GM19463 (cell line): ENCODE measurements at regions not wholly inside any gene's neighbourhood (a gene's known extent, or its start where the extent isn't known, plus 50 kb on each side); places are given as distances from the start of the nearest gene placed in this dataset.

ENCODE experiments used
- ATAC-seq: cut with Tn5 transposase; IDR thresholded peaks from one replicate; pipeline ENCODE4 v1.9.1; 2021; ENCODE audit warnings: mild to moderate bottlenecking, moderate library complexity; ENCODE audit not compliant: unreplicated experiment

DNA sequence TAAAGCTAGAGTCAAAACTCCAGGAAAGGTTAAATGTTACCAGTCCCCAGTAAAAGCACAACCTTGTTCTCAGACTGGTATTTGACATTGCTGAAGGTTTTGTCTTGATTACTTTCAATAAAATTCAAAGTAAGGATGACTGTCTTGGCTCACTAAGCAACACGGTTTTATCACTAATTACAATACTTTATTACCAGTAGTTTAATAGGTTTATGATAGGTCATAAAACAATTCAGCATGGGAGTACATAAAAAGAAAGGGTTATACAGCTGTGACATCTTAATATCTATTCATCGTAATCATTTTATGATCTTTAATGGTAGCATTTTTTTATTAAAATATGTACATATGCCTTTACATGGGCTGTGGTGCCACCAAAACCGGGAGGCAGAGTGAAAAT is 370.7 kb upstream of the IRX2 start:
- ATAC-seq: no peak

DNA sequence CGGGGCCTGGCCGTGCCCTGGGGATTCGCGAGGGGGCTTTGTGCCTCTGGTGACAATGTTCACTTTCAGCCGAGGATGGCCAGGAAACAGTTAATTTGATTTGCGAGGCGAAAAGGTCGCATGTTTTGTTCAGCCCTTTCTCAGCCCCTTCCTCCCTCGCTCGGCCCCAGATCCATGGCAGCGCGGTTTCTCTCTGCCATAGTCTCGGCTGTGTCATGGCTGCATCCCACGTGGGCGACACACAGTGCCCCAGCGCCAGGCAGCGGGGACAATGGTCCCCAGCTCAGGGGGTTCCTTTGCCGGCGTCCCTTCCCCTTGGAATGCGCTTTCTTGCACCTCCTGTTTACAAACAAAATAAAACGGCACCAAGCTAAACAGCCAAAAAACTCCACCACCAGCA is 370.3 kb upstream of the IRX2 start:
- ATAC-seq: no peak

DNA sequence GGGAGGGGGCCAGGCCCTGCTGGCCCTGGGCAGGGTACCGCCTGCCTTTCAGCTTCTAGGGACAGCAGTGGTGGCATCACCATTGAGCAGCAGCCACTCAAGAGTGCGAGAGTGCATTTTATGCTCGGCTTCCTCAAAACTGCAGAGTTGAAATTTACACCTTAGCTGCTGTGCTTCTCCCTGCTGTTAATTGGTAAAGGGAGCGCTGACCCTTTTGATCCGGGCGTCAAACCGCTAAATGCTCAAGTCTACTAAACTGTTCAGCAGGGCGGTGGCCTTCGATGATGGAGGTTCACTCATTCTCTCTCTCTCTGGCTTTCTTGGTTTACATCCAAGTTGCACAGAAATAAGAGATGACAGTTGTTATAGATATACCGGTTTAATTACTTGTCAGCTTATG is 368.6 kb upstream of the IRX2 start:
- ATAC-seq: no peak

DNA sequence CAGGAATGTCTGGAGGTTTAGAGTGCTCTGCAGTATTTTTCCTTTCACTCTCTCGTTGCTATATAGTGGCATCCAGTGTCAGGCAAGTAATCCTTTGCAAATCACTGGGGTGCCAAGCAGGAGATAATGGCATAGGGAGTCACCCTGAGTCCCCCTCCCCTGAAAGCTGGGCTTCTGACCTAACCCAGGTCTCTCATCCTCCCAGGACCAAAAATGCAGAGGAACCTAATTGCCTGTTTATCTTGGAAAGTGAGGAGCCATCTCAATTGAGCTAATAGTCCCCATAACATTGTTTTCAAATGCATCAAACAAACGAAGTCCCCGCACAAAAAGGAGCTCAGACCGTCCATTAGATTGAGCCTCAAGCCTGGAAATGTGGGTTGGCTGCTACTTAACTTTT is 368.0 kb upstream of the IRX2 start:
- no peak for ATAC-seq

DNA sequence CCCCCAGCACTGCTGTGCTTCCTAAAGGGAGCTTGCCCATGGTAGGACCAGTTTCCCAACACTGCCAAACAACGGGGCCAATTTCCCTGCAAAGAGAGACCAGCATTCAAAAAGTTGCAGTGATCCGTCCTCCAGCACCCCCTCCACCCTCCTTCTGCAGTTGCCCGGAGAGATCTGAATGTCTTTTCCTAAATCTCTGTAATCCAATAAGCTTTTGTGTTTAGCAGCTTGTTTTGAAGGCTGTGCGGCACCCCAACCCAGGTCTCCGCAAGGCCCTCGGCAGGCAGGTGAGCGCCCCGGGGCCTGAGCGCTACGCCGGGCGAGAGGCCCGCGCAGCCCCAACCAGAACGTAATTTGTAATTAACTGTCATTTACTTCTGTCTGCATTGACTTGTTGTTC is 366.9 kb upstream of the IRX2 start:
- no peak for ATAC-seq

DNA sequence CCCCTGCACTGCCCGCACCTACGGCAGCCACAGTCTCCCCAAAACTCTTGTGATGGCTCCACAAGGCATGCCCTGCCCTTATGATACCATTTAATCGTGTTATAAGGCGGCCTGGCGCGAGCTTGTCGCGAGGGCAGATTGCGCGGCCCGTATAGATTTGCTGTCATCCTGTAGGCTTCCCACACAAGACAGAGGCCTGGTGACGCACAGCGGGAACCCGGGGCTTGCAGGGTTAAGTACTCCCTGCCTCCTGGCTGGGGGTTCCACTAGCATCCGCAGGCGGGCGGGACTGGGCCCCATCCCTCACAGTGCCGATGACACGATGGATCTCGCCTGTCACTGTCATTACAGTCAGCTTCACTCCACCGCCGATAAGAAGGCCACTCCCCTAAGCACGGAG is 364.9 kb upstream of the IRX2 start:
- ATAC-seq: no peak

DNA sequence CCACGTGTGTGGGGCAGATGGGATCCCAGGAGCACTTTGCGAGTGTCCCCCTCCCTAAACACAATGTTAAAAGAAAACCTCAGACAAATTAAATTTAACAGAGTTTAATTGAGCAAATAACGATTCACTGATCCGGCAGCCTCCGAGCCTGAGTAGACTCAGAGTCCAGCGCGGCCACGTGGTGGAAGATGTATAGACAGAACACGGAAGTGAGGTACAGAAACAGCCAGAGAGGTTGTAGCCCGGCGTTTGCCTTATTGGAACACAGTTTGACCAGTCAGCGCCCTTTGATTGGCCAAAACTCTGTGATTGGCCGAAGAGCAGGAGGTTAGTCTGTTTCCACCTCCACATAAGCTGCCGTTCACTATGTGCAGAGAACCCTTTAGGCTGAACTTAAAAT is 363.0 kb upstream of the IRX2 start:
- no peak for ATAC-seq

DNA sequence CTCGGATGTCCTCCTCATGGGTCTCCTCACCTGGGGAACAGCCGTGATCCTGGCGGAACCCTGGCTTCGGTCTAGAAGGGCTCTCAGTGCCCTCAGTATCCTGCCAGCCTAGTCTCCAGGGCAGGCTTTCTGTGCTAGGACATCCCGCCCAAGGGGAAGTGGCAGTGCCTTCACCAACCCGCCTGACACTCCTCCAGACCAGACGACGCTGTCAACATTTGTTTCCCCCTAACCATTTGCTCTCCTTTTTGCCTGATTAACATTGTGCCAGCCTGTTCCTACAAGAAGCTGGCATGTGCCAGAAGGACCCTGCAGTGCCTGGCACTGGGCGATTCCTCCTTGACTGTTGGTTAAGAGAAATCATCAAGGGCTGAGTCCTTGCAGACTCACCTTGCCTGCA is 358.9 kb upstream of the IRX2 start:
- no peak for ATAC-seq

DNA sequence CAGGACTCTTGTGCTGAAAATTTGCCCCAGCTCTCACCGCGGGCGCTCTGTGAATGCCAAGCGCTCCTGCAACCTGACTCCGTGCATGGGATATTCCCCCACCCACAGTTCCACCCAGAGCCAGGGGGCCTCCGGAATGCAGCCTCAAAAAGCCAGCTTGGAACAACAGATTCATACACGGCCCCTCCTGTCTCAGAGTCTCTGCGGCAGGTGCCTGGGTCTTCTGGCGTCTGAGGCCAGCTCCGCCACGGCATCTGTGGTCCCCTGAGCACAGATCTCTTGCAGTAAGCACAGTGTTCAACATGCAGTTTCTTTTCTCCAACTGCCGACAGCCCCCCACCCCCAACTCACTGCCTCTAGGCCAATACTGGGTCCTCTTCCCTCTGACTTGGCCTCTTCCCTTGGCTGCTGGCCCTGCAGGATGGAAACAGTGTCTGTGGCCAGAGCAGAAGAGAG is 355.7 kb upstream of the IRX2 start:
- no peak for ATAC-seq

DNA sequence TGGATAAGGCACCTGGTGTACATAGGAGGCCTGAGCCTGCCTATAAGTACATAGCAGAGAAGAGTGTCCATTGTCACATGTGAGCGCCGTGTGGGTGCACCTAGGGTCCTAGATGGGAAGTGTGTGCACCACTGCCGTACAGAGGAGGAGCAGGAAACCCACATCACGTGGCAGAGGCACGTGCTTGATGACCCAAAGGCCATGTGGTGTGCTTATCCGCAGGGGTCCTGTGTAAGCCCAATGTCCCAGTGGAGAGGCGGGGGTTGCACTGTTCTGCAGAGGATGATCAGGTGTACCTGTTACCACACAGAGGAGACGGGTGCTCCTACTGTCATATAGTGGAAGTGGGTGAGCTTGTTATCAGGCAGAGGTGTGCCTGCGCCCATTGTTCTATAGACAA is 354.1 kb upstream of the IRX2 start:
- ATAC-seq: no peak

DNA sequence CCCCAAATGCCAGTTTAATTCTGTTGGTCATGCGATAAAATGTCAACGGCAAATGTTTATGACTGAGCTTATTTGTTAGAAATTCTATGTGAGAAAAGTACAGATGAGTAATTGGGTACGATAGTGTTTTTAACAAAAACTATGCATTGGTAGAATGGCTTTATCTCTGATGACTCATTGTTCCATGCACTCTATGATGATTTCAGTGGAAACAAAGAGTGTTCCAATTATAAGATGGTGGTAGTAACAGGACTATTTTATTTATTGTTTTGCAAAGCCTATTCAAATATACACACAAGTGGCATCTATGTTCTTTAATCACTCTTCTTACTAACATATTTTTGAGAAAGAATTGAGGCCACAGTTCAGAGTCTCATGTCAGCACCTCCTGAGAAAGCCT is 353.7 kb upstream of the IRX2 start:
- ATAC-seq: no peak

DNA sequence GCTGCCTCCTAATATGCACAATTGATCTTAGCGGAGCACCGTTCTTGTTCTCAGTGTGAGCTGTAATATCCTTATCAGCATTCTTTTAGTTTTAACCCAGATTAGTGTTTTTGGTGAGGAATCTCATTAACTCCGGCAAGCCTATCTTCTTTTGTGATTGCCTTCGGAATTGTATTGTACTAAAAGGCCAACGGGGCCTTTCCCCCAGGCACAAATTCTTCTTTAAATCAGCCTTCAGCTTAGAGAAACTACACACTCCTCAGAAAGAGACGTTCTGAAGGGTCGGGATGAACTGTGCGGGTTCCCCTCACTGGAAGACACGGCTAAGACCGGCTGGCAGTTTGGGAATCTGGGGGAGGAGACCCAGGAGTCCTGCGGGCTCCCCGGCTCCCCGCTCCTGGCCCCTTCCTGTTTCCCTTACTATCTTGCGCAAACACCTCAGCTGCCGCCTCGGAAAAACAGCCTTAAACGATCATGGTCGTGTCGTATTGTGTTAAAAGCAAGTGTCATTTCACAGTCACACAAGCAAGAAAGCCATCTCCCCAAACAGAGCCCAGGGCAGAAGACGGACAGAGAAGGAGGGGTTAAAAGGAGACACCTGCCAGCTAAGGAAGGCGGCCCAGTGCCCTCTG is 353.1 kb upstream of the IRX2 start:
- ATAC-seq: no peak

DNA sequence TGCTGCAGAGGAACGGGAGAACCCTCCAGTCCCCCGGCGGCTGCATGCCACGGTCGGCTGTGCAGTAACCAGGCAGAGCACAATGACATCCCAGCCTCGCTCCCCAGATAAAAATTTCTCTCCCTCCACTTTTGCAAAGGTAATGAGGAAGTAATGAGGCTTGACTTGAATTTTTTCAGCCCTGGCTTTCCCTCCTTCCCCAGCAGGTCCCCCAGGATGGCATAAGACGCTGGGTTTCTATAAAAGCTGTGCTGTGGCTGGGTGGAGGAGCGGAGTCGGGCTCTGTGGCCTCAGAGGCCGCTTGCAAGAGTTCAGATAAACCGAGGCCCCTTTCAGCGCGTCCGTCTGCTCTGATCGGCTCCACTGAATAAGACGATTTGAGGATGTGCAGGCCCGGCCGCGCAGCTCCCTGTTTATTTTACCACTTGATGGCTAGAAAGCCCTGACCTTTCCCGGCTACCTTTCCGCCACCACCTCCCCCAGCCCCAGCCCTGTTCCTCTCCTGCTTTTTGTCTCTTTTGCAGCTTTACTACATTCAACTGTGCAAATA is 351.9 kb upstream of the IRX2 start:
- ATAC-seq: no peak

DNA sequence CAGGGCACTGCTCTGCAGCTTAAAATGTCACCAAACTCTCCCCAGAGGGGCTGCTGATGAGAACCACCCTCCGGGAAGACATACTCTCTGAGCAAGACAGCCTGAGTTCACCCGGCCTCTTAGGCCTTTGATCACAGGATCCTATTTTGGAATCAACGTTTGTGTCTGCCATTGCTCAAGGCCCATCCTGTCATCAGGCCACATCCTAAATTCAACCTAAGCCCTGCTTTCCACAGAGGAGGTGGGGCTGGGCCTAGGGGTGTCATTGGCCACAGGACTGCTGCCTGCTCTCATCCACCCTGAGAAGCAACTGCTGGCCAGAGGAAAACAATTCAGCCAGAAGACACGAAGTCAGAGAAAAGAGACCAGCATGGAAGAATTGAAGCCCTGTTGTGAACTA is 351.1 kb upstream of the IRX2 start:
- no peak for ATAC-seq

DNA sequence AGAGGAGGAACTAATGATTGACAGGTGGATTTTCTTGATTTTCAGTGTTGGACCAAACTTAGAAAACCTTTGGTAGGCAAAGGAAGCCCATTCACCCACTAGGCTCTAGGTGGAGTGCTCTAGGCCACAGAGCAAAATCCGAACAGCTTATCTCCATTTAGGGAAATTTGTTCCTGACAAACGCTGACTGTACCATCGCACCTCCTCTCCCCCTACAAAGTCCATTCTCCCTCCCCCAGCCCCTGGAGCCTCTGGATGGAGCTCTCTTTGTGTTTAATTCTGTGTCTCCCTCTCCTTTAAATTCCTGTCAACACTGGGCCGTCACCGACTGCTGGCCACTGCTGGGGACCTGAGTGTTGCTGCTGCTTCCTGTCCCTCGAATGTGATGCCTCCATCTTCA is 350.1 kb upstream of the IRX2 start:
- ATAC-seq: no peak

DNA sequence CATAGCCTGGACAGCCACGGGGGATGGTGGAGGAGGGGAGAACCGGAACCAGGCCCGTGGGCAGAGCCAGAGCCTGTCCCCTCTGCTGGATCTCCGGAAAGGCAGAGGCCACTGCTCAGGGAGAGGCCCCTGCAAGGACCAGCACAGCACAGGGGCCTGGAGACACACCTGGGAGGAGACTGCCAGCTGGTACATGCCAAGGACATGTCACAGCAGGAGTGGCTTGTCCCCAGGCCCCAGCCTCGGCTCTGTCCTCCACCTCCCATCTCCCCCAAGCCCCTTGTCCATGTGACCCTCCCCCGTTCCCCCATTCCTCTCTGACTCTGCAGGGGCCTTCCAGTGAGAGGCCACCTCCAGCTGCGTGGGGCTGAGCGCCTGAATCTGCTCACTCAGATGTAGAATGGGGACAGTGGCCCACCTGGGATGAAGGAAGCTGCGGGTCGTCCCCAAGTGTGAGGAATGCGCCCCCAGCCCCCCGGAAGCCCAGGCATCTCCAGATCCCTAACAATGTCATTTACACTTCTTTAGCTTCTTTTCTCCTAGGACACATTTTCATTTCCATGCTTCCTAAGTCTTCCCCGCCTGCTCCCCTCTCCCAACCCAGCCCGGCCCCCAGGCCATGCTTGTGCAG is 349.6 kb upstream of the IRX2 start:
- ATAC-seq: no peak

DNA sequence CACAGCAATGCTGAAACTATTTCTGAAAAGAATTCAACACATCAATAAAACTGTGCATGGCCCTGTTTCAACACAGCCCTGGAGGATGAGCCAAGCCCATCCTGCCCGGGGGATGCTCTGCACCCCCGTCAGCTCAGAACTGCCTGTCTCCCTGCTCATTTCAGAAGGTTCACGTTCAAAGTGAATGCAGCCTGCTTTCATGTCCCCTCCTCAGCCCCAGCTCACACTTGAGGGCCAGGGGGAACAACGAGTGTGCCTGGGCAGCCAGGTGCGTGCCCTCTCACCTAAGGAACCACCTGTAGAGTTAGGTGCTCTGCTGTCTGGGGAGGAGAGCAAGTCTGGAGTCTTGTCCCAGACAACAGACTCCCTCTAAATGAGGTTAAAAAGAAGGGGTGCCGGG is 348.5 kb upstream of the IRX2 start:
- ATAC-seq: no peak

DNA sequence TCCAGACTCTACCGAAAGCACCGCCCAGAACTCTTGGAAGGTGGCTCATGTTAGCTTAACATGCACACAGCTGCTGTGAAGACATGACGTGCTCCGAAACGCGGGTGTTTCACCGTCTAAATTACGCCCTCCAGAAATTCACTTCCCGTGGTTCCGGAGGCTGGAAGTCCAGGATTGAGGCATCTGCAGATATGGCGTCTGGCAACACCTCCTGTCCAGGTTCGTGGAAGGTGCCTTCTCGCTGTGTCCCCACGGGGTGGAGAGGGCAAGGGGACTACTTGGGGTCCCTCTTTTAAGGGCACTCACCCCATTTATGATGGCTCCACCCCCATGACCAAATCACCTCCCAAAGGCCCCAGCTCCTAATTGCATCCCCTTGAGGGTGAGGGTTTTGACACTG is 348.0 kb upstream of the IRX2 start:
- no peak for ATAC-seq

DNA sequence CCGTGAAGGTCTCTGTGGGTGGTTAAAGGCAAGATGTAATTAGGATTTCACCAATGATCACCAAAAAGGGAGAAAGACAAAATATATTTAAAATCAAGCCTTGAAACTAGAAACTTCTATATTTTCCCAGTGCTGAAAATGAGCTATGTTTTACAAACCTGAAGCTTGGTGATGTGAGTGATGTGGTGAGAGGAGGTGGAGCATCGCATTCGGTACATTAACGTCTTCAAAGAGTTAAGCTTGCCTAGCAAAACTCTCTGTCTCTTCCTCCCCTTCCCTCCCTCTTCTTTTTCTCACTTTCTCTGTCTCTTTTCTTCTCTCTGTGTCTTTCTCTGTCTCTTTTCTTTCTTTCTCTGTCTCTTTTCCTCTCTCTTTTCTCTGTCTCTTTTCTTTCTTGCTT is 347.3 kb upstream of the IRX2 start:
- ATAC-seq: no peak

DNA sequence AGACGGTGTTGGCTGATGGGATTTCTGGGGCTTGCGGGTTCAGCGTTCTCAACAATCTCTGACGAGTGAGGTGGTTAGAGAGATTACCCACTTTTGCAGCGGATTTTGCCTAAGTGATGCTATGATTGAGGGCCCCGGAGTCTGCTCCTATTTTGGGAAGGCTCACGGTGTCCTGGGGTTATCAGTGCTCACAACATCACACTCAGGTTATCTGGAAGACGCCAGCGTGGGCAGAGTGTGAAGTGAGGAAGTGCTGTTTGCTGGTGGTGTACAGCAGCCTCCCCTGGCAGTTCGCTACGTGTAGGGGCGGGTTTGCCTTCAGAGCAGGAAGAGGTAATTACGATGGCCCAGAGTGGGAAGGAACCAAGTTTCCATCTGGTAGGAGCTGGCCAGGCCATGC is 341.2 kb upstream of the IRX2 start:
- ATAC-seq: no peak

DNA sequence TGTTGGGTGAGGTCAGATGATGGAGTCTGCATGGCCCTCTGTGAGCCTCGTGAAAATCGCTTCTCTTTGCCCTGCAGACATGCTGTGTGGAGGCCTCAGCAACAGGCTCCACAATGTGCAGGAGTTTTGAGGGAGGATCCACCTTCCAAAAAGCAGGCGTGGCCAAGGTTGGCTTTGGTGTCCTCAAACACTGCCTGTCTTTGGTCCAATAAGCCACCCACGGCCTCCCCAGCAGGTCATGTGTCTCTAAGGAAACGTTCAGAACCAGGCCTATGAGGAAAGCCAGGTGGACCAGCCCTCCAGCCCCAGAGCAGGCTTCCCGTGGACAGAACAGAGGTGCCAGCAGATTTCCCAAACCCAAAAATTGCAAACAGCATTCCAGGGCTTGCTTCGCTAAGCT is 340.7 kb upstream of the IRX2 start:
- ATAC-seq: no peak

DNA sequence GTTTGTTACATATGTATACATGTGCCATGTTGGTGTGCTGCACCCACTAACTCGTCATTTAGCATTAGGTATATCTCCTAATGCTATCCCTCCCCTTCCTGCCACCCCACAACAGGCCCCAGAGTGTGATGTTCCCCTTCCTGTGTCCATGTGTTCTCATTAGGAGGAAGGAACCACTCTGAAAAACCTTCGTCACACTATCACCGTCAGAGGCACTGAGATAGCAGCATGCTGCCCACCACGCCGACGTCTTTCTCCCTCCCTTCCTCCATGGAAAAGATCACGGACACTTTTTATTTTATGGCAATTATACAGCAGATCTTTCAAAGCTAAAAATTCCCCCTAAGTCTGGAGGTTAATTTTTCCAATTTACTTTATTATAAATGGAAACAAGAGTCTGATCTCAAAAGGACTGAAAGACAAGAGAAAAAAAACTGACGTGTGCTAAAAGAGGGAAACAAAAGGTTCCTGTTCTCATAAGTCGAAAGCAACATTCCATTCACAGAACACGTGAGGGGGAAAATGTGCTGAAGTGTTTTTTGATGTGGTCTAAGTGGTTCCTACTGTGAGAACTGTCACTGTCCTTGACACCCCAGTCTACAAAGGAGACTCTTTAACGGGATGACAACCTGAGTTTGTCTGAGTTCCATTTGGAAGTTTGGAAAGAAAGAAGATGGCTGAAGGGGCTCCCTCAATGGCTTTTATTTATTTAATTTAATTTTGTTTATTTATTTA is 339.7 kb upstream of the IRX2 start:
- ATAC-seq: no peak
